Stimulated activated CD4-positive, alpha-beta T cell treated with anti-CD3 and anti-CD28 coated beads, Interleukin-4, amount 100 ng/mL, for 1 hour (primary cell): ENCODE measurements at regions not wholly inside any gene's neighbourhood (a gene's known extent, or its start where the extent isn't known, plus 50 kb on each side); places are given as distances from the start of the nearest gene placed in this dataset.
"Not testable (repeated sequence)": the region's sequence is repeated elsewhere in the genome, so short reads cannot be mapped to it uniquely, and the experiment has no call there.

ENCODE experiments used
- DNase-seq: peaks from one replicate; pipeline ENCODE4 v3.0.0-alpha.2; 2020

DNA sequence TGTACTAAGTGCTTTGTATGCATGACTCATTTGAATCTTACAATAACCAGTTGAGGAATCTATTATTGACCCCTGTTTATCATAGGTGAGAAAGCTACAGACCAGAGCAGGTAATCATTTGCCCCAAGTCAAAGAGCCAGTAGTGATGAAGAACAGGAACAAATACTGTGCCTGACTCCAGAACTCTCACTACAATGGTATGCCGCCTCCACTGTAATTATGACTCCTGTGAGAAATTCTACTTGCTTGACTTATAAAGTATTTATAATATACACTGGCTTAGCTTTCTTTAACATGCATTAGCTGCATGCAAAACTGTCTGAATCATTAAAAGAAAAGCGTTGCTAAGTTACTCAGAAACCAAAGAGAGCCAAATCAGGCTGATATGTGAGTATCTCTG lies 92.6 kb downstream of the ZNF281 start:
- DNase-seq, result no peak

DNA sequence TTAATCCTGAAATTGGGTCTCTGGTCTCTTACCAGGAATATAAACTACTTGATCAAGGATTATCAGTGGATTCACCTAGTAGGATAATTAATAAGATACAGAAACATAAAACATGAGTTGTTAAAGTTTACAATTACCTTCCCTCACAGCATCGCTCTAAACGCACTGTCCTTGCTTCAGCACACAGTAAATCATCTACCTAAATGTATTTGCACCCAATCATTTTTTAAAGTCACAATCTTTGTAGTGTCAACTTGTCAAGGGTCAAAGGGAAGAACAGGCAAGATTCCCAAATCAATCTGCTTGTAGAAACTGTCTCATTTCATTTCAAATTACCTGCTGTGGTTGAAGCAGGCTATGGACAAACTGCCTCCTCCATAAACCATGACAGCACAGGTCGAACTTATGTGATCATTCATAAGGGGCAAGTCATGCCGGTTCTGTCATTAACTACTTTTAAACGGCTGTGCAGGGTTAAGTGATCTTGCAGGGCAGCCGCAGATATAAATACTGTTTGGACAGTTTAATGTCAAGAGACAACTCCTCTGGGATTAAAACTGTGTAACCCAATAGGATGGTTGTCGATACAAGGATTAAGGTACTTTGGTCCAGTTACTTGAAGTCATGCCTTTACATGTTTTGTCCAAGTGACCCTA lies 93.6 kb downstream of the ZNF281 start:
- DNase-seq, result no peak

DNA sequence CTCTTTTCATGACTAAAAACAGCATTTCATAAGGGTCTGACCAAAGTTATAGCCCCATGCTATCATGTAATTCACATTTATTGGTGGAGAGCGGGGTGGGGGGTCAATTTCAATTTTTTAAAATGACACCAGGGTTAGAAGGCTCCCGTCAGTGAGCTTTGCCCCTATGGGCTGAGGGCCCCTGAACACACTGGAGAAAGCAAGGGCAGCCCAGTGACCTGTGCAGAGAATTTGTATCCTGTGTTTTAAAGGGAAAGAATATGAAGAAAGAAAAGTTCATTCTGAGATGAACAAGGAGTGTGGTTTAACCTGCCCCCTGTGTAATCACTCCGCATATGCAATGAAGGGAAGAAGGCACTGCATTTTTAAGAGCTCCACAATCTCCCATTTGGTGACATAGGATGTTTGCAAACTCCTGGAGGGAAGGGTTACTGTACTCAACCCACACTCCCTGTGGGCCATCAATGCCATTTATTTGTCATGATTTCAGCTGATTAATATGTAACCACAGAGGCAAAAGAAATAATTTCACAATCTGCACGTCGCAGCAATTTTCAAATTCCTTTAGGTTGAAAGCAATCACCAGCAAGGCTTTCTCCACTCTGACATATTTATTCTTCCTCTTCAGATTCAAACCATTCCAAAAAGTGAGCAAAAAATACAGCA lies 95.6 kb downstream of the ZNF281 start:
- DNase-seq, result no peak

DNA sequence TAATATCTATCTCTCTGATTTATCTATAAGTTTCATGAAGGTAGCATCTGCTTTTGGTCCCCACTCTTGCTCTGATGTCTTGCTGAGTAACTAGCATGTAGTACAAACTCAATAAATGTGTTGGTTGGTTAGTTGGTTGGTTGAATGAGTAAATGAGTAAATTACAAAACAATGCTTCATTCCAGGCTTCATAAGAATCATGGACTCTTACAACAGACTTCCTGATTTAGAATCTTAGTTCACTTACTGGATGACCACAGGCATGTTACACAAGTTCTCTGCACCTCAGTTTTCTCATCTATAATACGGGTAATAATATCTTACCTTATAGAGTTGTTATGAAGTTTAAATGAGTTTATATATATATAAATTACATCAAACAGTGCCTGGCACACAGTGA lies 98.6 kb downstream of the ZNF281 start:
- DNase-seq, result no peak

DNA sequence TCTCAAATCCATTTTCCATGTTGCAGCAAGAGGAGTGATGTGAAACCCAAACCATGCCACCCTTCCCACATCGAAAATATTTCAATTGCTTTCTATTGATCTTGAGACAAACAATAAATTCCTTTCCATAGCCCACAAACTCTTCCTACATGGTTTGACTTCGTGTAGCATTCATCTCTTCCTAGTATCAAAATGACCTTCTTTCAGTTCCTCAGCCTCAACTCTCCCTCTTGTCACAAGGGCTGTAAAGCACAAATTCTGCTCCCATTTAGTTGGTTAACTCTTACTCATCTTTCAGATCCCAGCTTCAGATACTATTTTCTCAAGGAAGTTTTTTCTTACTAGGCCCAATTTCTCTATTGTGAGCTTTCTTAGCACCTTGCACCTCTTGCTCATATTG lies 99.0 kb downstream of the ZNF281 start:
- no peak for DNase-seq

DNA sequence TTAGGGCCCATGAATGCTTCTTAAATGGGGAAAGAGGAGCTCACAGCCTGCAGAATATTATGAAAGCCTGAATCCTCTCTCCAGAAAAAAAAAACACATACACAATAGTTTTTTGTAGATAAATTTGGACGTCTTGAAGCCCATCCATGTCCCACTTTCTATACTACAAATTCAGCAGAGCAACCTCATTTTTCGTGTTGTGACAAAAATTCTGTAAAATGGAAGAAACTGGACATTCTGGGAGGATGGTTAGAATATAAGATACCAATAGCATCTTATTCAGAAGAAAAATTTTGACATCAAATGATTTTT lies 102.1 kb downstream of the ZNF281 start:
- DNase-seq, result no peak

DNA sequence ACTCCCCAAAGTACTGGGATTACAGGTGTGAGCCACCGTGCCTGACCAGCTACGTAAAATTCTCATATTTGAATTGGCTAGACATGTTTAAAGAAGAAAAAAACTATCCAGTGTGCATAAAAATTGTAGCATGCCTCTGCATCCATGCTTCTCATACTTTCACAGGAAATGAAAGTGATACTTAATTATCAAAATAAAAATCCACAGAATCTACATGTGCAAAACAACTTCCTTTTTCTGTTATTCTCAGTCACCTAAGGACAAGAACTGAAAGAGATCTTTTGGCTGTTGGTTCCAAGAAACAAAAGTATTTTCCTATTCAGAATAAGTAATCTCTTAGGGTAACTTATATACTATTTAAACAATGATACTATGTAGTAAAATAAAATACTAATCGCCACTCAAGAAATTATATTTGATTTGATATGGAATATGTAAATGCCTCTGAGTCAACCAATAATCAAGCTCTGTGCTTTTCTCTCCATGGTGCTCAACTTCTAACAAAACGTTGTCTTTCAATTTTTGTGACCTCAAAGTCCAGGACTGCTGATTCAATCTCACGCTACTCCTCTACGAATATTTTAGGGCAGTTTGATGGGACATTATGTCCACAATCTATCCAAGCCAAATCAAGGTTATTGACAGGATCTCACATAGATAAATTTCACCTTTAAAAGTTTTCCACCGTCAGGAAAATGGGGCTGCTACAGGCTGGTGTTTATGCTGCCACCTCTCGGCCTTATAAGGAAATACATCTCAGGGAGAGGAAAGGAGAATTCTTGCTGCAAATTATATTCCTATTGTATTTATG lies 102.7 kb downstream of the ZNF281 start:
- no peak for DNase-seq

DNA sequence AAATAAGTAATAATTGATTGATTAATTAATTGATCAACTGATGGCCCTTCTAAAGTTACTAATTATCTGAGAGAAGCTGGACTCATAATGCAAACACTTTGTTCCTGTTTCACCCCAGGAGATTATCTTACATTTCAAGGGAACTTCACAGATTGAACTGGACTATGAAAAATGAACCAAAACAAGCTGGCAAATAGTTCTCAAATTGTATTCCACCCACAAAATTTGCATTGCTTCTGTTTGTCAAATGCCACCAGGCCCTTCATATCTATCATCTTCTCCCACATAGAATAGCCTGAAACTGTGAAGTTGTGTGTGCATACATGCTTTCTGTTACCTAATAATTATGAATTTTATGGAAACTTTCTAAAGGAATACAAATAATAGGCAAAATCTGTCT lies 104.0 kb downstream of the ZNF281 start:
- DNase-seq, result no peak

DNA sequence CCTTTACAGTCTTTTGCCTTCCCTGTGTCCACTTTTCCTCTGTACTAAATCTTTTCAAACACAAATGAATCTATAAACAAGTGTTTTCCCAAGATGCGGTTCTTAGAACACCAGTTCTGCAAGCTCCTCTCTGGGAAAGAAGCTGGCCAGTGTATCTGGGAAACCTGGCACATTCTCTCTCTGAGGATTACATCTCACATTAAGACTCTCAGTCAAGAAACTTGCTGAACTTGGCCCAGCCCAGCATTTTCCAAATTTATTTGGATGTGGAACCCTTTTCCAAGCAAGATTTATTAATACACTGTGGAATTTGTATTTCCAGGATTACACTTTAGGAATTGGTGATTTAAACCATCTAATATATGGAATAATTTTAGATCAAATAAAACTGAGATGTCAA lies 105.7 kb downstream of the ZNF281 start:
- DNase-seq, result no peak

DNA sequence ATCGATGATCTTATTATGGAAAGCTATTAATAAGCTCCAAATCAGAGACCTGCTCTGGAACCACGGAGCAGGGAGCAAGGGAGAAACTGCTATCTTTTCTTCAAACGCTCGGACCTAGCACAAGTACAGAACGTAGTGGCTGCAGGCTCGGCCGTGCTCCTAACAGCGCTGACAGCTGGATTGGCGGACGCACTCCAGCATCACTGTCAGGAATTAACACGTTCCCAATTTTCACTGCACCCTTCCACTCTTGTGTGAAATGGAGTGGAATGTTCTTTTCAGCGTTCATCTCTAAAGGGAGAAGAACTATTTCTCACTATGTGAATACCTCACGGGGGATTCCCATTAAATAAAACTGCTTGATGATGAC lies 106.9 kb downstream of the ZNF281 start:
- DNase-seq, result no peak

DNA sequence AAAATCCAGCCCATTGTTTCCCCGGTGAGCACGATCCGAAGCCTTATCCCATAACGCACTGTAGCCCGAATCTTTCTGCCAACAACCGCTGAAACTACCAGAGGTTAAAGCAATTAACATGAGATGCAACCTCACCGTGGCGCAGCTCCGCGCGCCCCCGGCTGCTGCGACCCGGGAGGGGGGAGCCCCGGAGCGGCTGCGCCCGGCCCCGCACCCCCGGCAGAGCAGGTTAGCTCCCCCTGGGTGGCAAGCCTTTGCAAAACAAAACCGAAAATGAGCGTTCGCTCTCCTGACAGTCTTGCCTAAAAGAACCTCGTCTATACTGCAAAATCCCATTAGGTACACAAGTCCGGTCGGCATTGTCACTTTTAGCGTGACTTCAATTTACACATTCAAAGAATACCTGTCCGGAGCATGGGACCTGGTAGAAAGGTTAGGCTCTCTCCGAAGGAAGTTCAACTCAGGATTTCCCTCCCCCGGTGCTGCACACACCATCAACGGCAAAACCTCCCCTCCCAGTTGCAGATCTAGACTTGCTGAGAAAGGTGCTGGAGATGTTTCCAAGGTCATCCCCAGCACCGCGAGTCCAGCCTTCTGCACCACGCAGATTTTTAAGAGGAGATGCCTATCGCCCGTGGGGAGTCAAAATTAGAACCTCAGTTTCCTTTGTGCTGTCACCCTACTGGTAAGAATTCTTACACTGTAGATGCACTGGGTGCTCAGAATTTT lies 107.5 kb downstream of the ZNF281 start:
- DNase-seq, result peak; percentile 67

DNA sequence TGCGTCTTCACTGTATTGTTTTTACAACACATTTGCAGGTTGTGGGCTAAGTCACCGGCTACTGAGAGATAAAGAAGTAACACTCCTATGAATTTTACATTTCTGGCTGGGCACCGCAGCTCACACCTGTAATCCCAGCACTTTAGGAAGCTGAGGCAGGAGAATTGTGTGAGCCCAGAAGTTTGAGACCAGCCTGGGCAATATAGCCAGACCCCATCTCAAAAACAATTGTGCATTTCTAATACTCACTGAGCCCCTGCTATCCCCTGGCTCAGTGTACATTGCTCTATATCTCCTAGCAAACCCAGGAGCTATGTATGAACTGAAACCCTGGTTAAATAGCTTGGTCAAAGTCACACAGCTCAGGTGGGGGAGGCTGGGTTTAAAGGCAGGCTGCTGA lies 108.7 kb downstream of the ZNF281 start:
- no peak for DNase-seq

DNA sequence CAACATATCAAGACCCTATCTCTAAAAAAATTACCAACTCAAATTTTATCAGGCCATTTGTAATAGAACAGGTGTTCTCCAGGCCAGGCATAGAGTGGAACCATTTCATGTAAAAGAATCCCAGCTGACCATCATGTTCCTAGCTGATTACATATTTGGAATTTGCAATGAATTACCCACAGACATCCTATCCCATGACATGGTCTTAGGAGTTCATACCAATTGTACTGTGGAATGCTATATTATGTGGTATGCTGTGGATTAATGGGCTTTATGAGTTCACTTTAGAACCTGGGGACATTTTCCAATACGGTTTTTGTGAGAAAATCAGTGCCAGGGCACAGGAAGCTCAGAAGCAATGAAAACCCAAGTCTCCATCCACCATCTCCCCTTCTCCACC lies 110.3 kb downstream of the ZNF281 start:
- no peak for DNase-seq

DNA sequence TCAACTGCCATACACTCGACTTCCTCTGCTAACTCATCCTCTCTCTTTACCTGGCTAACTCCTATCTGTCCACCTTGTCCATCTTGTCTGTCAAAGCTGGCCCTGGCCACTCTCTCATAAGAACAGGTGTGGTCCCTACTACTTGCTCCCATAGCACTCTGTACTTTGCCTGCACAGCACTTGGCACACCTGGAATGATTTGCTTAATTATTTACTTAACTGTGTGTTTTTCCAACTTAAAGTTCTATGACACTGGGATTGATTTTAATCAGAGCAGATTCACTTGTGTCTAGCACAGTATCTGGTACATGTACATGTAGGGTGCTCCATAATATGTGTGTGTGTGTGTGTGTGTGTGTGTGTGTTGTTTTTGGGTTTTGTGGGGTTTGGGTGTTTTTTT lies 111.6 kb downstream of the ZNF281 start:
- DNase-seq, result no peak

DNA sequence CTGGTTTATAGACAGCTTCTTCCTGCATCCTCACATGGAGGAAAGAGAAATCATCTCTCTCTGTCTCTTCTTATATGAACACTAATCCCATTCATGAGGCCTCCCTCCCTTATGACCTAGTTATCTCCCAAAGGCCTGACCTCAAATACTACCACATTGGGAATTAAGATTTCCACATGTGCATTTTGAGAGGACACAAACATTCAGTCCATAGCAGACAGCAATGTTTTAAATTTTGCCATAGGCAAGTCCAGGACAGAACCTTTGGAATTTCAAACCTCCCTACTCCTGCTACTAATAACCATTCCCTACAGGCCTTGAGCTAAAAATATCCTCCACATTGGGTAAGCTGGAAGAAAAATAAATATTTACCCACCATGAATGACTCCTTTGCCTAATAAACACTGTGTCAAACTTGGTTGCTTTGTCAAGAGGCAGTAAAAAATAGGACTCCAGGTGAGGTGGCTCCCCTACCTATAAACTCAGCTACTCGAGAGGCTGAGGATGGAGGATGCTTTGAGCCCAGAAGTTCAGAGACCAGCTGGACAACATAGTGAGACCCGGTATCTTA lies 113.7 kb downstream of the ZNF281 start:
- DNase-seq, result no peak

DNA sequence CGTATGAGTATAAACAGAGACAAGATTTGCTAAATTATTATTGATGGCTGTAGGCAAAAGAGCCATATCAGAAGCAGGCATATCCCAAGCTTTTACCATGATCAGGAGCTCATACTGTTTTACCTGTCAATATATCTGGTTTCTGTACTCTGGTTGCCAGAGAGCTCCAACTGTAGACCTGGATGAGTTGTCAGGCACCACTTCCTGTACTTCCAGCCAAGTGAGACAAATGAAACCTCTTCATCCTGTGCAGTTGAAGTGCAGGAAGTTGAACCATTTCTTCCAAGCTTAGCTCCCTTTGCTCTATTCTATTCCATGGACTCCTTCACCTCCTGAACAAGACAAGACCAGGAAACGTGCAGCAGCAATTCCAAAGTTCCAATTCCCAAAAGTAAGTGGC lies 115.6 kb downstream of the ZNF281 start:
- no peak for DNase-seq

DNA sequence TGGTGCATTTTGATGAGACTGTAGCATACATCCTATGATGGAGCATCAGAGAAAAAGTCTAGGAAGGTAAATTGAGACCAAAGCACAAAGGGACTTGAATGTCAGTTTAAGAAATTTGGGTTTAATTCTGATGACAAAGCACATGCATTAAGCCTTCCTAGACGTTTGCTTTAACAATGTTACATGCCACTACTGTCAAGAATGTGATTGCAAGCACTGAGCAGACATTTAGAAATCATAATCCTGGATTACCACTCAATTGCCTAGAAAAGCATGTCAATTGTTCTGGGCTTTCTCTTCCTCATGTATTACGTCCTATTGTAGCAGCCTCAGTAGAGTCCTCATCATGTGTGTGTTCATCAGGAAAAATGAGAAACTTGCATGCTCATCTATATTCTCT lies 117.1 kb downstream of the ZNF281 start:
- DNase-seq, result no peak

DNA sequence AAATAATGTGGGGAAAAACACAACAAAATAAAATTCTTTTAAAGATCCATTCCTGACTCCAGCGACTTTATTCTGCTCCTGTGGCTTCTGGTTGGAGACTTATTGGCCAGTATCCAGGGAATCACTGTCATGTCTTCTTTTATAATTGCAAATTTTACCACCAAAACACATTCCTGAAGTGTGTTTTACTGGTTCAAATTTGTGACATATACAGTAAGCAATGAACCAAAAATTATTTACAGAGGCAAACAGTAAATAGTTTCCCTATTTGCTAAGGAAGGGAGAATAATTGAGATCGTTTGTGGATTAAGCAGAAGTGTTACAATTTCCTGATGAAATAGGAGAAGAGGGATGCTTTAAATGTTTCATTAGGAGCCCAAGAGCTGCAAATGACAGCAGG lies 118.7 kb downstream of the ZNF281 start:
- DNase-seq, result no peak

DNA sequence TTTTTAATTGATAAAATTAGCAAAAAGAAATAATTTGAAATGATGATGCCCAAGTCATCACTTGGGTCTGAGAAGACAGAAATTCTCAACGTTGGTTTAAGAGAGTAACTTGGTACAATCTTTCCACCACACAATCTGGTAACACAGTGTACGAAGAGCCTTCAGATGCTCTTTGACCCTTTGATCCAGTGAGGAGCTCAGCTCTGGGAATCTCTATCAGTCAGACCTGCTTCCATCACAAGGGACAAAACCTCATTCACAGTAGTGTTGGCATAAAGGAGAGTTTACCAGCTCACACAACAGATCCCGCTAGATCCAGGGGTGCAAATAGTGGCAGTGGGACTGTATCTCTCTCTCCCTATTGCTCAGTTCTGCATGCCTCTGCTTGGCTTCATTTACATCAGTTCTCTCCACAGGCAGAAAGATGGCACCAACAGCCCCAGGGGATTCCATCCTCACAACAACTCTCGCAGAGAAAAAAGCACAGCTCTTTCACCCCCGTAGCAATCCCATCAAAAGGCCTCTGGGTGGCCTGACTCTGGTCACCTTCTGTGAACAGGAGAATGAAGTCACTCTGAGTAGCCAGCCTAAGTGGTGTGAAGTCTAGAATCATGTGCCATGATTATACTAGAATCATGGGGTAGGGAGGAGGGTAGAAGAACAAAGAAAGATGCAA lies 119.7 kb downstream of the ZNF281 start:
- DNase-seq, result no peak

DNA sequence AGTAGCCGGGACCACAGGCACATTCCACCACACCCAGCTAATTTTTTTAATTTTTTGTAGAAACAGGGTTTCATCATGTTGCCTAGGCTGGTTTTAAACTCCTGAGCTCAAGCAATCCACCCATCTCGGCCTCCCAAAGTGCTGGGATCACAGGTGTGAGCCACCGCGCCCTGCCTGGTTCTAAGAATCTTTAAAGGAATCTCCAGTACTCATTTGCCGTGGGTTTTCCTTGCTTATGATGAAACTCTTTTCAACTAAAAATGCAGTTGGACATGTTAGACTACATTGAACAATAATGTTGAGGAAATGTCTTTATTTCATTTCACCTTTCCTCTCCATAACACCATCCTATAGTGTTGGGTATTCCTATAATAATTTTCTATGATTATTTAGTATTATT lies 121.6 kb downstream of the ZNF281 start:
- no peak for DNase-seq

DNA sequence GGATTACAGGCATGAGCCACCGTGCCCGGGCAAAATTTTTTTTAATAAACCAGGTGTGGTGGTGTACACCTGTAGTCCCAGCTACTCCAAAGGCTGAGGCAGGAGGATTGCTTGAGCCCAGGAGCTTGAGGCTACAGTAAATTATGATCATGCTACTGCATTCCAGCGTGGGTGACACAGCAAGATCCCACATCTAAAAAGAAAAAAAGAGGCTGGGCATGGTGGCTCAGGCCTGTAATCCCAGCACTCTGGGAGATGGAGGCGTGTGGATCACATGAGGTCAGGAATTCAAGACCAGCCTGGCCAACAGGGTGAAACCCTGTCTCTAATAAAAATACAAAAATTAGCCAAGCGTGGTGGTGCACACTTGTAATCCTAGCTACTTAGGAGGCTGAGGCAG lies 125.6 kb downstream of the ZNF281 start:
- DNase-seq, result not testable (repeated sequence)

DNA sequence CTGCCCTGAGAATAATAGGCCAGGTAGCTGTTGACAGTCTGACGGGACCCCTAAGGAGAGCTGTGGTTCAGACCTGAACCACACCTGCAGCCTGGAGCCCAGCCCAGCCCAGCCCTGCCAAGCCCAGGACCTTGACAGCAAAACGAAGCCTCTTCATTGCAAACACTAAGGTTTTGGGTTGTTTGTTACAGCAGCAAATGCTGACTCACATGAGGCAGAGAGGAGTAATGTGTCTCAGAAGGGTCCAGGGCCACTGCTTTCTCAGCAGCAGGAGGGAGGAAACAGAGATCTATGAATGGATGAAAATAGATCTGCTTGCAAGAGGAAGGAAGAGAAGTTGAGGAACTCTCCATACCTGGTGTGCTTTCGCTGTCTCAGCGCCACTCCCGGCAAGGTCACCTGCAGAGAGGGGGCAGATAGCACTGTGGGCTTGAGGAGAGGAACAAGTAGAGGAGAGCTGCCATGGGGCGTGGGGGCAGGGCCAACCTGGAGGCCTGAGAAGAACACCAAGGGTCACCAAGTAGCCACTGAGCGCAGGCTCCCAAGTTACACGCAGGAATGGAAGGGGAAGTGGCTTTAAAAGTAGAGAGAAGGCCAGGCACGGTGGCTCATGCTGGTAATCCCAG lies 127.2 kb downstream of the ZNF281 start:
- DNase-seq, result no peak
